ENCODE measurements at regions not wholly inside any gene's neighbourhood (a gene's known extent, or its start where the extent isn't known, plus 50 kb on each side); places are given as distances from the start of the nearest gene placed in this dataset.
"Not testable (repeated sequence)": the region's sequence is repeated elsewhere in the genome, so short reads cannot be mapped to it uniquely, and the experiment has no call there.

DNA sequence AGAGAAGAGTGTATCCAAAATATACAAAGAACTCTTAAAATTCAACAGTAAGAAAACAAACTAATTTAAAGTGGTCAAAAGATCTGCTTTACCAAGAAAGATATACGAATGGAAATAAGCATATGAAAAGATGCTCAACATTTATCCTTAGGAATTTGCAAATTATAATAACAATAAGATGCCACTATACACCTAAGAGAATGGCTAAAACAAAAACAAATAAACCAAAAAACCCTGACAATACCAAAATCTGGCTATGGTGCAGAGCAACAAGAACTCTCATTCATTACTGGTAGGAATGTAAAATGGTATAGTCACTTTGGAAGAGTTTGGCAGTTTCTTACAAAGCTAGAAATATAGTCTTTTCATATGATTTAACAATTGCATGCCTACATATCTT, 545.7 kb upstream of the AGA start:
- DNase-seq (ENCODE audit: extremely low read depth, low read depth), result no peak
- H3K4me3 ChIP-seq (replicated peaks; ENCODE audit: low read depth, low read length), result no peak overlapping the region
- no peak for TF ChIP-seq CTCF (IDR thresholded peaks at IDR 0.05; ENCODE audit: low read depth, low read length, missing control alignments)

DNA sequence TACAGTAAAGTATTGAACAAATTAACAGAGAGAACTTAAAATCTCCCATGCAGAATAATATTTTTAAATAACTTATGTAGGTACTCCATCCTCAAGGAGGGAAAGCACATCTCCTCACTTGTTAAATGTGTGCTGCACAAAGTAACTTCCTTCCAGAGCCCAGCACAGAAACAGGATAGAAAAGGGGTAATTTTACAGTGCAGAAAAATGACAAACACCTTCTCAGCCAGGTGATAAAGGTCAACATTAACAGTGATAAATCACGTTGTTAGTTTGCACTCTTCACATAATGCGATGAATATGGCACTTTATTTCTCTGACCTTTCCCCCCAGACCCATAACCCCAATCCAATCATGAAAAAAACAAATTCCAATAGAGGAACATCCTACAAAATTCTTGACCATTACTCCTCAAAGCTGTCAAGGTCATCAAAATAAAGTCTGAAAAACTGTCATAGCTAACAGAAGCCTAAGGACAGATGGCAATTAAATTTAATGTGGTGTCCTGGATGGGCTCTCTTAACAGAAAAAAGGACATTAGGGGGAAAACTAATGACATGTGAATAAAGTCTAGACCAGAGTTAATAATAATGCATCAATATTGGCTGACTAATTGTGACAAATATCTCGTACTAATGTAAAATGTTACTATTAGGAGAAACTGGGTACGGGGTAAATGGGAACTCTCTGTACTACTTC, 547.4 kb upstream of the AGA start:
- DNase-seq (ENCODE audit: extremely low read depth, low read depth), result no peak
- no peak for TF ChIP-seq CTCF (IDR thresholded peaks at IDR 0.05; ENCODE audit: low read depth, low read length, missing control alignments)

DNA sequence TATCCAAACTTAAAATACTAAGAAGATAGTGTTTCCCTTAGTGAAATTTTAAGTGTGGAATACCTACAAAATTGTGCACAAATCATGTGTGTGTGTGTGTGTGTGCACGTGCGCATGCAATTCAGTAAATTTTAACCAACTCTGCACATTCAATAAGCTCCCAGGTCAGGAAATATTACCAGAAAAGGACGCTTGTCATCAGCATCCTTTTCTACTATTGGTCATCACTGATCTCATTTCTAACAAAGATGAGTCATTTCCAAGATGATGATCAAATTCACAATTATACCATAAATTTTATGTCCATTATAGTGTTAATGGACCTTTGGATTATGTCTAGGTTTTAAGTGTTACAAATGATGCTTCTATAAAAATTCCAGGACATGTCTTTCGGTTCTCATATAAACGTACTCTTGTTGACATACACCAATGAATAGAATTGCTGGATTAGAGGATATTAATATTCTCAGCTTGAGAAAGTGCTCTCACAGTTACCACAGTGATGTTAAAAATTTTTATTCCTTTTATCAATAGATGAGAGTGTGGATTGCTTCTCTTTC, 560.9 kb upstream of the AGA start:
- no peak for DNase-seq (ENCODE audit: extremely low read depth, low read depth)
- no peak overlapping the region for H3K4me3 ChIP-seq (replicated peaks; ENCODE audit: low read depth, low read length)
- no peak for TF ChIP-seq CTCF (IDR thresholded peaks at IDR 0.05; ENCODE audit: low read depth, low read length, missing control alignments)

More for the DNA sequence above, 547.4 kb upstream of the AGA start:
- no peak overlapping the region for H3K4me3 ChIP-seq (replicated peaks; ENCODE audit: low read depth, low read length)

- no peak for TF ChIP-seq CTCF (IDR thresholded peaks at IDR 0.05; ENCODE audit: low read depth, low read length, missing control alignments)
- DNase-seq (ENCODE audit: extremely low read depth, low read depth), result no peak
- H3K4me3 ChIP-seq (replicated peaks; ENCODE audit: low read depth, low read length), result no peak overlapping the region
Measured at GRCh38 chr4:178010596-178010995, 568.4 kb upstream of the AGA start.

DNA sequence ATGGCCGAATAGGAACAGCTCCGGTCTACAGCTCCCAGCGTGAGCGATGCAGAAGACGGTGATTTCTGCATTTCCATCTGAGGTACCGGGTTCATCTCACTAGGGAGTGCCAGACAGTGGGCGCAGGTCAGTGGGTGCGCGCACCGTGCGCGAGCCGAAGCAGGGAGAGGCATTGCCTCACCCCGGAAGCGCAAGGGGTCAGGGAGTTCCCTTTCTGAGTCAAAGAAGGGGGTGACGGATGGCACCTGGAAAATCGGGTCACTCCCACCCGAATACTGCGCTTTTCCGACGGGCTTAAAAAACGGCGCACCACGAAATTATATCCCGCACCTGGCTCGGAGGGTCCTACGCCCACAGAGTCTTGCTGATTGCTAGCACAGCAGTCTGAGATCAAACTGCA, 572.8 kb upstream of the AGA start:
- not testable (repeated sequence) for H3K4me3 ChIP-seq (replicated peaks; ENCODE audit: low read depth, low read length); DNase-seq (ENCODE audit: extremely low read depth, low read depth)

DNA sequence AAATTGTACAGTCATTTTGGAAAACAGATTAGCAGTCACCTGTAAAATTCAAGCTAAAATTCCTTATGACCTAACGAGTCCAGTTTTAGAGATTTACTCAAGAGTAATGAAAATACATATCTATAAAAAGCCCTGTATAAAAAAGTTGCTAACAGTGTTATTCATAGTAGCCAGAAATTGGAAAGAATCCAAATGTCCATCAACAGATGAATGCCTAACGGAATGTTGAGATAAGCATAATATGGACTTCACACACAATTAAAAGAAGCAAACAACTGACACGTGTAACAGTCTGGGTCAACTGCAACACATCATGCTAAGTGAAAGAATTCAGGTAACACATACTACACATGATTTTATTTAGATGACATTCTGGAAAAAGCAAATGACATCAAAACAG, 584.8 kb upstream of the AGA start:
- no peak for DNase-seq (ENCODE audit: extremely low read depth, low read depth)
- no peak overlapping the region for H3K4me3 ChIP-seq (replicated peaks; ENCODE audit: low read depth, low read length)
- TF ChIP-seq CTCF (IDR thresholded peaks at IDR 0.05; ENCODE audit: low read depth, low read length, missing control alignments), result no peak

DNA sequence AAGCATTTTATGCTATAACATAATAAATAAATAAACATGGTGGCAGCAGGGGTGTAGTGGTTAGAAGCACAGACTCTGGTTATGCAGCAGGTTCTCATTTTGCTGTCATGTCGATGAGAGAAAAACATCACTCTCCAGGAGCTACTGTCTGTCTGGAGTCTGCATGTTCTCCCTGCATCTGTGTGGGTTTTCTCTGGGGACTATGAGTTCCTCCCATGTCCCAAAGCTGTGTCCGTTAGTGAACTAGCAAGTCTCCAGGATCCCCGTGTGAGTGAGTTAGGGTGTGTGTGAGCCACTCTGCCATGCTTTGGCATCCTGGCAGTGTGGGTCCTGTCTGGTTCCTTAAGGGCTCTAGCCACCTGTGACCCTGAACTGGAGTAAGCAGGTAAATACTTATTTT, 585.6 kb upstream of the AGA start:
- DNase-seq (ENCODE audit: extremely low read depth, low read depth), result no peak
- H3K4me3 ChIP-seq (replicated peaks; ENCODE audit: low read depth, low read length), result no peak overlapping the region

More for the DNA sequence above, 585.6 kb upstream of the AGA start:
- TF ChIP-seq CTCF (IDR thresholded peaks at IDR 0.05; ENCODE audit: low read depth, low read length, missing control alignments), result no peak

Measured in HFF-Myc (cell line).